ENCODE measurements at regions not wholly inside any gene's neighbourhood (a gene's known extent, or its start where the extent isn't known, plus 50 kb on each side); places are given as distances from the start of the nearest gene placed in this dataset.
"Not testable (repeated sequence)": the region's sequence is repeated elsewhere in the genome, so short reads cannot be mapped to it uniquely, and the experiment has no call there.

- ATAC-seq, result not testable (repeated sequence)
- peak; percentile 22 for DNase-seq (ENCODE audit: low spot score)
These were observed 1333.1 kb upstream of the TPTE start for GRCh38 chr21:9188322-9188721.

Measured in left lobe of liver (tissue), 2 donors.